Retinal pigment epithelial cell (primary cell): ENCODE measurements at regions not wholly inside any gene's neighbourhood (a gene's known extent, or its start where the extent isn't known, plus 50 kb on each side); places are given as distances from the start of the nearest gene placed in this dataset.
A peak's percentile ranks its signal among the peaks of the same experiment; 100 is the strongest.

Experiments used
- DNase-seq: peaks from one replicate; pipeline ENCODE4 v3.0.0-alpha.2; 2010; ENCODE audit warnings: low read depth
- H3K4me3 ChIP-seq: 2 replicates; pipeline ENCODE4 v1.5.1; 2011; ENCODE audit warnings: mild to moderate bottlenecking, low read length, control low read depth, moderate library complexity
- CTCF ChIP-seq: conservative IDR thresholded peaks from 2 replicates; pipeline ENCODE4 v1.5.1; 2011; ENCODE audit warnings: low read depth, low read length, control low read depth, inconsistent platforms

- H3K4me3 ChIP-seq = no peak overlapping the region
- DNase-seq = no peak
- TF ChIP-seq CTCF = no peak
Observed at GRCh38 chr18:56003009-56003719, 415.2 kb upstream of the TCF4 start.

GRCh38 chr18:56001576-56001975 is 413.6 kb upstream of the TCF4 start:
- no peak for DNase-seq
- TF ChIP-seq CTCF = no peak
- no peak overlapping the region for H3K4me3 ChIP-seq

- H3K4me3 ChIP-seq = no peak overlapping the region
- no peak for DNase-seq
- no peak for TF ChIP-seq CTCF
Observed at GRCh38 chr18:56000041-56000440, 412.0 kb upstream of the TCF4 start.

- H3K4me3 ChIP-seq = no peak overlapping the region
- TF ChIP-seq CTCF = no peak
- DNase-seq = no peak
Observed at GRCh38 chr18:55999641-56000040, 411.6 kb upstream of the TCF4 start.

GRCh38 chr18:55998801-55999385 is 410.9 kb upstream of the TCF4 start:
- no peak for TF ChIP-seq CTCF
- no peak overlapping the region for H3K4me3 ChIP-seq
- DNase-seq = no peak

GRCh38 chr18:55998071-55998522 is 410.1 kb upstream of the TCF4 start:
- peak; percentile 68 for DNase-seq
- no peak for TF ChIP-seq CTCF
- H3K4me3 ChIP-seq = peak overlapping the region; percentile 0

GRCh38 chr18:55997151-55997561 is 409.2 kb upstream of the TCF4 start:
- peak; percentile 68 for DNase-seq
- no peak overlapping the region for H3K4me3 ChIP-seq
- no peak for TF ChIP-seq CTCF
